ENCODE measurements at regions not wholly inside any gene's neighbourhood (a gene's known extent, or its start where the extent isn't known, plus 50 kb on each side); places are given as distances from the start of the nearest gene placed in this dataset.

DNA sequence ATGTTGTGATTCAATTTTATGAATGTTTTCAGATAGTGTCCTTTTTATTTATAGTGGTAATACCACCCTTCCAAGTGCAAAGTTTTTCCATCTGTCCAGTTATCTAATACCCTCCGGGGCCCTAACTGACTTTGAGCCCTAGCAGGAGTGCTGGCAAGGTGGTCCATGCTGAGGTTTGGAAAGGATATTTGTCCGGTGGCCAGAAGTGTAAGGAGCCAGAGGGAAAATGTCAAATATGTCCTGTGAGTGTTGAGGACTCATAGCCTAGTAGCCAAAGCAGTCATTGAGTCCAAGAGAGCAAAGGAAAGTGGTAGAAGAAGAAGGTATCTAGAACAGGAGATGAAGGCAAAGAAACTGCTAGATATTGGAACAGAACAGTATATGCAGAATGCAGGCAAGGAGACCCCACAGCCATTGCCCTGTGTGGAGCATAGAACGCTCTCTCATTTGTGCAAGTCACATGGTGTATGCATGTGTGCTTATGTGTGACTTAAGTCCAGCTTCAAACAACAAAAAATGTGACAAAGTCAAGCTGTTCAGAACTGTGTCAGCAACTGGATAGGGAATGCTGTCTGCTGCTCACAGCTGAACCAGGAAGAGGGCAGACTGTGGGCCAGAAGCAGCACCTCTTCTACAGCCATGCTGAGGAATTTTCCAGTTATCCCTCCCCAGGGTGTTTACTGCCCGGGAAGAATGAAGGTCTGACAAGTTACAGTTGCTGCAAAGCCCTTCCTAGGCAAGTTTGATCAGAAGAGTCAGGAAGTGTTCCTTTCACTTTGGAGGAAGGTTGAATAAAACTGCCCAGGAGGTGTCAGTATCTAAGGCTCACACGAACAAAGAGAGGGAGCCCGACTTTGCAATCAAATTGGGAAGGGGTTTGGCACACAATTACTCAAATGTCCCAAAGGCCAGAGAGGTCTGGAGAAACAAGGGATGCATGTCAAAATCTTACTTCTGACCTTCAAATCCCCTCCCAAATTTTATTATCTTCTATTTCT lies 463.3 kb upstream of the DMAC1 start:
- DNase-seq: no peak

GRCh38 chr9:8261737-8262136 lies 462.2 kb upstream of the DMAC1 start:
- DNase-seq: no peak

- no peak for DNase-seq
These were observed 459.4 kb upstream of the DMAC1 start for GRCh38 chr9:8259028-8259427.

DNA sequence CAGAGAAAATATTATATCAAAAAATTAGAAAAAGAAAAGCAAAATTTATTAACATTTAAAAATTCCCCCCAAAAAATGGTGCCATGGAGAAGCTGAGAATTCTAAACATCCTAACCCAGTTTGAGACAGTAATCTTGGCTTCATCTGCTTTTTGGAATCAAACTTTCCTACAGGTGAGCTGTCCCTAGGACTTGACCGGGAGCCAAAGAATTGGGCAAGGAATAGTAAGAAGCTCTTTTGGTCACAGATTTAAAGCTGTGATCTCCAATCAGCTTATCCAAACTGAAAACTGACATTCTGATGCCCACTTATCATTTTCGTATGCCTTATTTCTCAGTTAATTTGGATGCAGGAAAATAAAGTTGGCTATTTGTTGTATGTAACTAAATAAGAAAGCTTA lies 457.3 kb upstream of the DMAC1 start:
- DNase-seq: no peak

DNA sequence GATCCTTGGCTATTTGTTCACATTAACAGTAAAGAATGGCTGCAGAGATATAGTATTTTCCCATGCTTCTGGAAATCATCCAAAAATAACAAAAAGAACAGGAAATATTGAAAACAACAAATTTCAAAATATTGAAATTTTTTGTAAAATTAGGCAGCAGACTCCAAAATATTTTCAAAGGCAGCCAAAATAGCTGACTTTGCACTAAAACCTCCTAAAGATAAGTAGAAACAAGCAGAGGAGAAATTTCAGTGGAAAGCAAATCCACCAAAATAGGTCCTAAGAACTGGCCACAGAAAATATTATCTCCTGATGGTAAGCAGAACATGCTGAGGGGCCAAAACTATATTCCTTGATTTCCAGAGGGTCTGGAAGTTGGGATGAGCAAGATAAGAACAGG lies 456.3 kb upstream of the DMAC1 start:
- no peak for DNase-seq

DNA sequence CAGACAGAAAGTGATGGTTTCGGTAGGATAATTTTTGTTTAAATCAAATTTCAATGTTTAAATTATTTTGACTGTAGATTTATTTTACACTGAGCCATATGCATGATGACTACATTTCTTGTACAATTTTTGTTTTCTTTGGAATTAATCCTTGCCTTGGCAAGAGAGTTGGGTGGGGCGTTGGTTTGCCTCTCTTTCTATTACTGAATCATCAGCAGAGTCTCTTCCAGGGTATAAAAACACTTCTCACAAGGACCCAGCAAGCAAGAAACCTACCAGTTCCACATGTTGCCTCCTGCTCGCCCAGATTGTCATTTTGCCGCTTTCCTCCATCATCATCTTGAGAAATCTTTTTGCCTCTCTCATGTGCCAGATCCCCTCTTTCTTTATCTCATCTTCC lies 455.0 kb upstream of the DMAC1 start:
- DNase-seq: no peak

- DNase-seq: no peak
These were observed 452.9 kb upstream of the DMAC1 start for GRCh38 chr9:8252445-8252844.

GRCh38 chr9:8251566-8251965 lies 452.0 kb upstream of the DMAC1 start:
- DNase-seq: no peak

GRCh38 chr9:8244505-8245092 lies 445.0 kb upstream of the DMAC1 start:
- DNase-seq: no peak

GRCh38 chr9:8241201-8241600 lies 441.6 kb upstream of the DMAC1 start:
- no peak for DNase-seq

DNA sequence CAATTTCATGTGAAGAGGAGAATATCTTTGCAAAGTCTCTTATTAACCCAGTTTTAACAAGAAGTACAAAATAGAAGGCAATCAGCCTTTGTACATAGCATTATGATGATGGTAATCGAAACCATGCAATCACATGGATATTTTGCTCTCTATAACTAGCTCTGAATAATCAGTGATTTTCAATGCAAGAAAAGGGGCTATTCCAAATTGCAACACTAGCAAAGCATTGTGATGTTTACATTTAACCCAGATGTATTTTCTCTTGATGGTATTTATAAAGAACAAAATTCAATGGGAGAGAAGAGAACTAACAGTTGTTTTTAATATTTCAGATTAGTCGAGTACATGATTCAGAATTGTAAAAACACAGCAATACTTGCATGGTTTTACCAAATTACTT lies 437.5 kb upstream of the DMAC1 start:
- DNase-seq: no peak

DNA sequence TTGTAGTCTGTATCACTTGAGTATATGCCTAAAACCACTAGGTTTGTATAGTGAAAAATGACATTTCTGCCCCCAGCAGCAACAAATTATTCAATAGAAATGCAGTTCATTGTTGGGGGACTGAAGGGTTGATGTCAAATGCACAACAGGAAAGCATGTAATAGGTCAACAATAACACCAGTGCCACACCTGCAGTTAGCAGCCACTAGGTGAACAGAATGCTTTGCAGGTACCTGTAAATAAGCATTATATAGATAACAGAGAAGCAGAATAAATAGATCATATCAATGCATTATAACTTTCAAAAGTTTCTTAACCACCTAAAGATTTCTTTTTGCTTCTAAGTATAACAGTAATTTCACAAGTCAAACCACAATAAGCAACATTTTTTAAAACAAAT lies 435.9 kb upstream of the DMAC1 start:
- DNase-seq: no peak

GRCh38 chr9:8234316-8234715 lies 434.7 kb upstream of the DMAC1 start:
- DNase-seq: no peak

DNA sequence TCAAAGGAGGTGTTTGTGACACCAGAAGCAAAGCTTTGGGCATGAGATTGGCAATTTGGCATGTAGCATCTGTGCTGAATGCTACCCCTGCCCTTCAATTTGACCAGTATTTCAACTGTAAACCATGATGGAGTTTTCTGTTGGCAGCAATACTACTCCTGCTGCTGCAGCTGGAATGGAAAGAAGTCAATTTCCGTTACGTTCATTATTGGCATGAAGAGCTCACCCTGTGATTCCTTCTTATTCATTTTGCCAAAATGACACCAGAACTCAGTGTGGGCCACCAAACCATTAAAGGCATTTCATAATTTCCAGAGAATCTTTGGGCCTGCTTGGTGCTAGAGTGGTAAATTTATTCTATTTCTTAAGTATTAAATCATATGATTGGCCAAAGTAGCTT lies 433.1 kb upstream of the DMAC1 start:
- DNase-seq: no peak

DNA sequence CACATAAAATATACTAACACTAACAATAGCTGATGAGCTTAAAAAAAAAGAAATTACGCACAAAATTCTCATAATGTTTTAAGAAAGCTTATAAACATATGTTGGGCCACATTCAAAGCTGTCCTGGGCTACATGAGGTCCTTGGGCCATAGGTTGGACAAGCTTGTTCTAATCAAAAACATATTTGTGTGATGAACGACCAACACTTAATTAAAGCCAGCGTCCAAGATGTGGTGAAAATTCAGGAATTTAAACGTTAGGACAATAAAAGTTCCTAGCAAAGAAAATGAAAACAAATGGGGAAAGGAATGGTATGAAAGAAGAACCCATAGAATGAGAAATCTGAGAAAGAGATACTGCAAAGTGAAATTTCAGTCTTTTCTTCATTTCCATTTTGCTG lies 429.6 kb upstream of the DMAC1 start:
- DNase-seq: no peak

GRCh38 chr9:8224381-8224801 lies 424.8 kb upstream of the DMAC1 start:
- DNase-seq: no peak

DNA sequence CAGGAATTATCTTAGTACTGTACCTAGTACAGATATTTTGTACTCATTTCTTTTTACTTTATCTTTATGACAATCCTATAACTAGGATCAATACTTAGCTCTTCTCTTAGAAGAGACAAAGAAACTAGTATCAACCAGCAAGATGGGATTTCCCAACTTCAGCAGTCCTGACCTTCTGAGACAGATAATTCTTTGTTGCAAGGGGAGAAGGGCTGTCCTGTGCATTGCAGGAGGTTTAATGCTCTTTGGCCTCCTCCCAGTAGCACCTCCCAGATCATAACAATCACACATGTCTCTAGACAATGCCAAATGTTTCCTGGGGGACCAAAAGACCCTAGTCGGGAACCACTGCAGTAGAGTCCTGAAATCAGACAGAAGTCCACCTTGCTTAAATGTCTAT lies 424.3 kb upstream of the DMAC1 start:
- no peak for DNase-seq

DNA sequence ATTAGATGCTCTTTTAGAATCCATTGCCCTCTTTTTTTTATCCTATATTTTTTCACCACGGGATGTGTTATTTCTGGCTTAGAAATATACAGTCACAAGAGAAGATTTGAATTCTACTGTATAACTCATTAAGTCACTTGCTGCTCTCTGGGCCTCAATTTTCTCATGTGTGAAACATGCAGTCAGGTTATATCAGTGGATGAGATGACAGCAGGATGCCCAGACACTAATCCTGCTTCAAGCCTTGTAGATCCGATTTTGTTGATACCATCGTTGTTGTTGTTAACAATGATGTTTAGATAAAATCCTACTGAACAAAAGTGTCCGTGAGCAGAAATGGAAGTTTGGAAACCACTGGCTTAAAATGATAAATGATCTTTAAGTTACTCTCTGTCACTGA lies 421.9 kb upstream of the DMAC1 start:
- DNase-seq: no peak

GRCh38 chr9:8208465-8208864 lies 408.9 kb upstream of the DMAC1 start:
- no peak for DNase-seq

GRCh38 chr9:8207596-8207995 lies 408.0 kb upstream of the DMAC1 start:
- no peak for DNase-seq

GRCh38 chr9:8206720-8207119 lies 407.1 kb upstream of the DMAC1 start:
- no peak for DNase-seq

- no peak for DNase-seq
These were observed 406.0 kb upstream of the DMAC1 start for GRCh38 chr9:8205576-8205975.

- DNase-seq: no peak
These were observed 390.3 kb upstream of the DMAC1 start for GRCh38 chr9:8189881-8190280.

DNA sequence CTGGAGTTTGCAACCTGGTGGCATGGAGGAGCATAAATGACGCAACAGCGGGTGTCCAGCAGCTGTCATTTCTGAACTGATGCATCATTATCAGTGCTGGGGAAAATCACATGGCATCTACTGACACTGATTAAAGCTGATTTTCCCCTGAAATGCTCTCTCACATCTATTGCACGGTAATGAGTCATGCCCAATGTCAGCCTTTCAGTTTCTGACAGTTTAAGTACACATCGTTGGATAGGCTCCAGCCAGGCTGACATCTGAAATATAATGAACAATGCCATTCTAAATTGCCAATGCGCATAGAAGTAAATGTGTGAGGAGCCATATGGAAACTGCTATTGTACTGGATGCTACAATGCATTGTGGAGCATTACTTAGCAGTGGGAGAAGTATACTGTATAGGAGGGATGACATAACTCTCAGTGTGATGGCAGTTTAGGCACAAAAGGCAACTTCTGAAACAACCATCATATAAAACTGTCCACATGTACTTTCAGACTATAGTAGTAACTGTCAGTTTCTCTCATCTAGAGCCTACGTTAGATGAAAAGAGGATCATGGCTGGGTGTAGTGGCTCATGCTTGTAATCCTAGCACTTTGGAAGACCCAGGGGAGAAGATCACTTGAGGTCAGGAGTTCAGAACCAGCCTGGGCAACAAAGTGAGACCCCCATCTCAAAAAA lies 389.3 kb upstream of the DMAC1 start:
- DNase-seq: no peak

Data from activated gamma-delta T cell (primary cell).